SK-N-SH treated with all-trans-retinoic acid at 6 μM for 48 hours (cell line): ENCODE measurements at regions not wholly inside any gene's neighbourhood (a gene's known extent, or its start where the extent isn't known, plus 50 kb on each side); places are given as distances from the start of the nearest gene placed in this dataset.

ENCODE experiments used
- ATAC-seq: fragments of 200-7000 bp; cut with Tn5 transposase; 3 replicates; pipeline ENCODE4 v1.9.1; 2020; ENCODE audit warnings: mild to moderate bottlenecking, moderate library complexity
- BACH2 ChIP-seq: fragments of 250-450 bp; sonication (Bioruptor Pico); IDR thresholded peaks from 2 replicates; pipeline ENCODE4 v1.9.0; 2021; ENCODE audit warnings: mild to moderate bottlenecking, borderline replicate concordance
- CSDC2 ChIP-seq: fragments of 250-450 bp; sonication (Bioruptor Pico); IDR thresholded peaks from 2 replicates; pipeline ENCODE4 v1.5.0; 2020; ENCODE audit warnings: mild to moderate bottlenecking, moderate library complexity
- ESRRG ChIP-seq: fragments of 250-450 bp; sonication (Bioruptor Pico); IDR thresholded peaks from 2 replicates; pipeline ENCODE4 v1.6.1; 2021; ENCODE audit warnings: mild to moderate bottlenecking
- GLIS3 ChIP-seq: fragments of 250-450 bp; sonication (Bioruptor Pico); IDR thresholded peaks from 2 replicates; pipeline ENCODE4 v1.5.0; 2020; ENCODE audit warnings: mild to moderate bottlenecking, moderate library complexity
- ISL1 ChIP-seq: fragments of 250-450 bp; sonication (Bioruptor Pico); IDR thresholded peaks from 2 replicates; pipeline ENCODE4 v2.1.2; 2022; ENCODE audit warnings: mild to moderate bottlenecking, moderate library complexity
- OSR1 ChIP-seq: fragments of 250-450 bp; sonication (Bioruptor Pico); IDR thresholded peaks from 2 replicates; pipeline ENCODE4 v1.8.0; 2022; ENCODE audit warnings: moderate library complexity, mild to moderate bottlenecking, inconsistent platforms
- PPARA ChIP-seq: fragments of 250-450 bp; sonication (Bioruptor Pico); IDR thresholded peaks from 2 replicates; pipeline ENCODE4 v1.5.0; 2020; ENCODE audit warnings: mild to moderate bottlenecking, borderline replicate concordance
- RARB ChIP-seq: fragments of 250-450 bp; sonication (Bioruptor Pico); IDR thresholded peaks from 2 replicates; pipeline ENCODE4 v1.8.0; 2021; ENCODE audit warnings: mild to moderate bottlenecking, moderate library complexity
- SNAI2 ChIP-seq: fragments of 250-450 bp; sonication (Bioruptor Pico); IDR thresholded peaks from 2 replicates; pipeline ENCODE4 v1.5.0; 2020; ENCODE audit warnings: mild to moderate bottlenecking, moderate library complexity
- TCF4 ChIP-seq: fragments of 250-450 bp; sonication (Bioruptor Pico); IDR thresholded peaks from 2 replicates; pipeline ENCODE4 v1.8.0; 2021; ENCODE audit warnings: mild to moderate bottlenecking, moderate library complexity, borderline replicate concordance
- TOX ChIP-seq: fragments of 250-450 bp; sonication (Bioruptor Pico); IDR thresholded peaks from 2 replicates; pipeline ENCODE4 v1.8.0; 2021; ENCODE audit warnings: mild to moderate bottlenecking, moderate library complexity, borderline replicate concordance
- ZC3H10 ChIP-seq: fragments of 250-450 bp; sonication (Bioruptor Pico); IDR thresholded peaks from 2 replicates; pipeline ENCODE4 v1.5.1; 2021; ENCODE audit warnings: mild to moderate bottlenecking, moderate library complexity
- ZFP3 ChIP-seq: fragments of 250-450 bp; sonication (Bioruptor Pico); IDR thresholded peaks from 2 replicates; pipeline ENCODE4 v1.5.0; 2020; ENCODE audit warnings: mild to moderate bottlenecking, moderate library complexity
- ZFP30 ChIP-seq: fragments of 450-650 bp; formaldehyde crosslinking; IDR thresholded peaks from 2 replicates; pipeline ENCODE4 v1.5.0; 2022; ENCODE audit warnings: mild to moderate bottlenecking, moderate library complexity
- ZNF565 ChIP-seq: fragments of 450-650 bp; formaldehyde crosslinking; conservative IDR thresholded peaks from 2 replicates; pipeline ENCODE4 v1.5.0; 2020; ENCODE audit warnings: low read depth, mild to moderate bottlenecking, moderate library complexity
- ZNF70 ChIP-seq: fragments of 450-650 bp; formaldehyde crosslinking; IDR thresholded peaks from 2 replicates; pipeline ENCODE4 v1.5.0; 2020; ENCODE audit warnings: mild to moderate bottlenecking, moderate library complexity
- ZNF8 ChIP-seq: fragments of 450-650 bp; formaldehyde crosslinking; IDR thresholded peaks from 2 replicates; pipeline ENCODE4 v1.5.0; 2020; ENCODE audit warnings: mild to moderate bottlenecking, moderate library complexity
- TF ChIP-seq, protein P1 (sequence below): fragments of 250-450 bp; sonication (Bioruptor Pico); IDR thresholded peaks from 2 replicates; pipeline ENCODE4 v1.8.0; 2020; ENCODE audit warnings: mild to moderate bottlenecking, moderate library complexity, borderline replicate concordance
- TF ChIP-seq, protein P2 (sequence below): fragments of 250-450 bp; sonication (Bioruptor Pico); IDR thresholded peaks from 2 replicates; pipeline ENCODE4 v1.8.0; 2021; ENCODE audit warnings: low read depth, mild to moderate bottlenecking, moderate library complexity, borderline replicate concordance
- TF ChIP-seq, protein P3 (sequence below): fragments of 250-450 bp; sonication (Bioruptor Pico); IDR thresholded peaks from 2 replicates; pipeline ENCODE4 v1.5.1; 2020; ENCODE audit warnings: low read depth, mild to moderate bottlenecking, moderate library complexity
- TF ChIP-seq, protein P4 (sequence below): fragments of 250-450 bp; sonication (Bioruptor Pico); IDR thresholded peaks from 2 replicates; pipeline ENCODE4 v1.5.1; 2021; ENCODE audit warnings: mild to moderate bottlenecking, moderate library complexity
- TF ChIP-seq, protein P5 (sequence below): fragments of 250-450 bp; sonication (Bioruptor Pico); IDR thresholded peaks from 2 replicates; pipeline ENCODE4 v1.5.0; 2020; ENCODE audit warnings: mild to moderate bottlenecking, moderate library complexity

DNA sequence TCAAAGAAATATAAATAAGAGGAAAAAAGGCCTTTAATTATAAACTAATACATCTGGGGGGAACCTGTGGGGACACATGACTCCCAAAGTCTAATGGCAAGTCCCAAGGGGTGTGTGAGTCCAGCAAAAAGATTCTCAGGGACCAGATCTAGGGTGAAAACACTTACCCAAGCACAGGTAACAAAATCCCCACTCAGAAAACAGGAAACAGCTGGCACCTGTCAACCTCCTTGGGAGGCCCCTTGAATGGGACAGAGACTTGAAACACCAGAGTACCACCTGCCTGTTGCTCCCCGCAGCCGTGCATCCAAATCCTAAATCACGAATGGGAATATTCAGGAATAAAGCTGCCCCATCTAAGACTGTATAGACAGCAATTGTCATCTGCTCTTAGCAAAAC is 461.2 kb upstream of the CDH5 start:
- no peak for ATAC-seq
- TF ChIP-seq PPARA (CRISPR knock-in tag) (no peak), CSDC2 (CRISPR knock-in tag) (no peak), RARB (CRISPR knock-in tag) (no peak), SNAI2 (CRISPR knock-in tag) (no peak), ZFP3 (CRISPR knock-in tag) (no peak), ZNF565 (CRISPR knock-in tag) (no peak), ESRRG (CRISPR knock-in tag) (no peak)
- TF ChIP-seq, protein P1, sequence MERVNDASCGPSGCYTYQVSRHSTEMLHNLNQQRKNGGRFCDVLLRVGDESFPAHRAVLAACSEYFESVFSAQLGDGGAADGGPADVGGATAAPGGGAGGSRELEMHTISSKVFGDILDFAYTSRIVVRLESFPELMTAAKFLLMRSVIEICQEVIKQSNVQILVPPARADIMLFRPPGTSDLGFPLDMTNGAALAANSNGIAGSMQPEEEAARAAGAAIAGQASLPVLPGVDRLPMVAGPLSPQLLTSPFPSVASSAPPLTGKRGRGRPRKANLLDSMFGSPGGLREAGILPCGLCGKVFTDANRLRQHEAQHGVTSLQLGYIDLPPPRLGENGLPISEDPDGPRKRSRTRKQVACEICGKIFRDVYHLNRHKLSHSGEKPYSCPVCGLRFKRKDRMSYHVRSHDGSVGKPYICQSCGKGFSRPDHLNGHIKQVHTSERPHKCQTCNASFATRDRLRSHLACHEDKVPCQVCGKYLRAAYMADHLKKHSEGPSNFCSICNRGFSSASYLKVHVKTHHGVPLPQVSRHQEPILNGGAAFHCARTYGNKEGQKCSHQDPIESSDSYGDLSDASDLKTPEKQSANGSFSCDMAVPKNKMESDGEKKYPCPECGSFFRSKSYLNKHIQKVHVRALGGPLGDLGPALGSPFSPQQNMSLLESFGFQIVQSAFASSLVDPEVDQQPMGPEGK (CRISPR knock-in tag), result no peak

DNA sequence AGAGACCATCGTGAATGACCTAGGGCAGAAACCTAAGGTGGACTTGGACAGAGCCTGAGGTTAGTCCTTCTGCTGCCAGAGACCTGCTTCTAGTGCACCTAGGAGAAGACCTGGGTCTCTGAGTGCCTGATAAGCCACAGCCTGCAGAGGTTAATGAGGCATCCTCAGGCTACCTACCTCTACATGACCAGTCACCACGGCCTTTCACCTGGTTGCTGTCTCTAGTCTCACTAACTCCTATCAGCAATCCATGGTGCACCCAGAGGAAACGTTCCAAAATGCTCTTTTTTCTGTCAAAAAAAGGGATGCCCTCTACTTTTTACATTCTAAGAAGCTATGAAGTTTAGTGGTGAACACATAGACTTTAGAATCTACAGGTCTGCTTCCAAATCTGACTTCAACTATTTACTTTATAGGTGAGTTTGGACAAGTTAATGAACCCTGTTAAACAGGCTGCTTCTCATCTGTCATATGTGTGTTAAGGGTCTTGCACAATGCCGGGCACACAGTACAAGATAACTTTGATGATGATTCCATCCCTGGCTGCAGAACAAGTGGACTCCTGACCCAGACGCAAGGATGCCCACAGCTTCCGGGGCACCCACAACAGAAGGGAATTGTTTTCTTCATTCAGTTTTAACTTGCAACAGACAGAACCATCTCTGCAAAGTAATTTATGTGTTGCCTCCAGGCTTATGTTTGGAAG is 469.9 kb upstream of the CDH5 start:
- no peak for TF ChIP-seq ISL1
- no peak for TF ChIP-seq TCF4
- no peak for TF ChIP-seq OSR1
- no peak for TF ChIP-seq ESRRG (CRISPR knock-in tag)
- no peak for TF ChIP-seq ZFP3 (CRISPR knock-in tag)
- no peak for TF ChIP-seq PPARA (CRISPR knock-in tag)
- TF ChIP-seq, protein P2, sequence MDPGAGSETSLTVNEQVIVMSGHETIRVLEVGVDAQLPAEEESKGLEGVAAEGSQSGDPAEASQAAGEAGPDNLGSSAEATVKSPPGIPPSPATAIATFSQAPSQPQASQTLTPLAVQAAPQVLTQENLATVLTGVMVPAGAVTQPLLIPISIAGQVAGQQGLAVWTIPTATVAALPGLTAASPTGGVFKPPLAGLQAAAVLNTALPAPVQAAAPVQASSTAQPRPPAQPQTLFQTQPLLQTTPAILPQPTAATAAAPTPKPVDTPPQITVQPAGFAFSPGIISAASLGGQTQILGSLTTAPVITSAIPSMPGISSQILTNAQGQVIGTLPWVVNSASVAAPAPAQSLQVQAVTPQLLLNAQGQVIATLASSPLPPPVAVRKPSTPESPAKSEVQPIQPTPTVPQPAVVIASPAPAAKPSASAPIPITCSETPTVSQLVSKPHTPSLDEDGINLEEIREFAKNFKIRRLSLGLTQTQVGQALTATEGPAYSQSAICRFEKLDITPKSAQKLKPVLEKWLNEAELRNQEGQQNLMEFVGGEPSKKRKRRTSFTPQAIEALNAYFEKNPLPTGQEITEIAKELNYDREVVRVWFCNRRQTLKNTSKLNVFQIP (CRISPR knock-in tag), result no peak
- TF ChIP-seq ZC3H10 (CRISPR knock-in tag), result no peak
- TF ChIP-seq BACH2, result no peak
- TF ChIP-seq, protein P1 (CRISPR knock-in tag), result no peak
- TF ChIP-seq GLIS3 (CRISPR knock-in tag), result no peak
- ATAC-seq, result no peak

DNA sequence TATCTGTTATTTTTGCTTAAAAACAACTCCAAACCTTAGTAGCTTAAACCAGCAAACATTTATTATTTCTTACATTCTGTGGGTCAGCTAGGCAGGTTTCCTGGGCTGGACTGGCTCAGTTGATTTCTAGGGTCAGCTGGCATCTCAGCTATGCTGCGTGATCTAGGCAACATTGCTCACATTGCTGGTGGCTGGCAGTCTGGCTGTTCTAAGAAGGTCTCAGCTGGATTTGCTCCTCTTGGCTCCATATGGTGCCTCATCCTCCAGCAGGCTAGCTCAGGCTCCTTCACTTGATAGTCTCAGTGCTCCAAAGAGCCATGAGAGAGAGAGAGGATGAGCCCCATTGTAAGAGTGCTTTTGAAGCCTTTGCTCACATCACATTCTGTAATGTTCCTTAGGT is 470.6 kb upstream of the CDH5 start:
- TF ChIP-seq, protein P3, sequence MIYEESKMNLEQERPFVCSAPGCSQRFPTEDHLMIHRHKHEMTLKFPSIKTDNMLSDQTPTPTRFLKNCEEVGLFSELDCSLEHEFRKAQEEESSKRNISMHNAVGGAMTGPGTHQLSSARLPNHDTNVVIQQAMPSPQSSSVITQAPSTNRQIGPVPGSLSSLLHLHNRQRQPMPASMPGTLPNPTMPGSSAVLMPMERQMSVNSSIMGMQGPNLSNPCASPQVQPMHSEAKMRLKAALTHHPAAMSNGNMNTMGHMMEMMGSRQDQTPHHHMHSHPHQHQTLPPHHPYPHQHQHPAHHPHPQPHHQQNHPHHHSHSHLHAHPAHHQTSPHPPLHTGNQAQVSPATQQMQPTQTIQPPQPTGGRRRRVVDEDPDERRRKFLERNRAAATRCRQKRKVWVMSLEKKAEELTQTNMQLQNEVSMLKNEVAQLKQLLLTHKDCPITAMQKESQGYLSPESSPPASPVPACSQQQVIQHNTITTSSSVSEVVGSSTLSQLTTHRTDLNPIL (CRISPR knock-in tag), result no peak
- TF ChIP-seq, all 23 proteins: peak for 0
- ATAC-seq, result no peak

DNA sequence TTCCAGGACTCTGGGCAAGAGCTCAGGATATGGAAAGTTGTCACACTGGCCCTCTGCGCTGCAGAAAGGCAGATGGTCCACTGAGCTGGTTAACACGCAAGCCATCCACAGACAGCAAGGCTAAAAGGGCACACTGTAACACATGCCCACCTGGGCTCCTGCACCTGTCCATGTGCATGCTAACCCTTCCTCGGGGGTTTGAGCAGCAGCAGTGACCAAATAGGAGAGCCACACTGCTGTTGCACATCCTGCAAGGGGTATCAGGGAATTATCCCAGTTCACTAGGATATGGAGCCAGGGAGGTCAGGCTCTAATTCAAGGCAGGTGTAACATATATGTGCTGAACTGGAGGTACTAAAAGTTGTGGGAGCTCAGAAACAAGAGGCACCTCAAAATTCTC is 471.0 kb upstream of the CDH5 start:
- no peak for ATAC-seq
- TF ChIP-seq ZC3H10 (CRISPR knock-in tag) (no peak), RARB (CRISPR knock-in tag) (no peak), ZFP30 (CRISPR knock-in tag) (no peak), ZFP3 (CRISPR knock-in tag) (no peak), OSR1 (no peak), GLIS3 (CRISPR knock-in tag) (no peak), ZNF565 (CRISPR knock-in tag) (no peak), ZNF8 (CRISPR knock-in tag) (no peak), ZNF70 (CRISPR knock-in tag) (no peak), ISL1 (no peak), PPARA (CRISPR knock-in tag) (no peak), TCF4 (no peak), TOX (CRISPR knock-in tag) (no peak), SNAI2 (CRISPR knock-in tag) (no peak), ESRRG (CRISPR knock-in tag) (no peak), BACH2 (no peak)
- TF ChIP-seq, protein P4, sequence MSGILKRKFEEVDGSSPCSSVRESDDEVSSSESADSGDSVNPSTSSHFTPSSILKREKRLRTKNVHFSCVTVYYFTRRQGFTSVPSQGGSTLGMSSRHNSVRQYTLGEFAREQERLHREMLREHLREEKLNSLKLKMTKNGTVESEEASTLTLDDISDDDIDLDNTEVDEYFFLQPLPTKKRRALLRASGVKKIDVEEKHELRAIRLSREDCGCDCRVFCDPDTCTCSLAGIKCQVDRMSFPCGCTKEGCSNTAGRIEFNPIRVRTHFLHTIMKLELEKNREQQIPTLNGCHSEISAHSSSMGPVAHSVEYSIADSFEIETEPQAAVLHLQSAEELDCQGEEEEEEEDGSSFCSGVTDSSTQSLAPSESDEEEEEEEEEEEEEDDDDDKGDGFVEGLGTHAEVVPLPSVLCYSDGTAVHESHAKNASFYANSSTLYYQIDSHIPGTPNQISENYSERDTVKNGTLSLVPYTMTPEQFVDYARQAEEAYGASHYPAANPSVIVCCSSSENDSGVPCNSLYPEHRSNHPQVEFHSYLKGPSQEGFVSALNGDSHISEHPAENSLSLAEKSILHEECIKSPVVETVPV (CRISPR knock-in tag), result no peak
- TF ChIP-seq, protein P5, sequence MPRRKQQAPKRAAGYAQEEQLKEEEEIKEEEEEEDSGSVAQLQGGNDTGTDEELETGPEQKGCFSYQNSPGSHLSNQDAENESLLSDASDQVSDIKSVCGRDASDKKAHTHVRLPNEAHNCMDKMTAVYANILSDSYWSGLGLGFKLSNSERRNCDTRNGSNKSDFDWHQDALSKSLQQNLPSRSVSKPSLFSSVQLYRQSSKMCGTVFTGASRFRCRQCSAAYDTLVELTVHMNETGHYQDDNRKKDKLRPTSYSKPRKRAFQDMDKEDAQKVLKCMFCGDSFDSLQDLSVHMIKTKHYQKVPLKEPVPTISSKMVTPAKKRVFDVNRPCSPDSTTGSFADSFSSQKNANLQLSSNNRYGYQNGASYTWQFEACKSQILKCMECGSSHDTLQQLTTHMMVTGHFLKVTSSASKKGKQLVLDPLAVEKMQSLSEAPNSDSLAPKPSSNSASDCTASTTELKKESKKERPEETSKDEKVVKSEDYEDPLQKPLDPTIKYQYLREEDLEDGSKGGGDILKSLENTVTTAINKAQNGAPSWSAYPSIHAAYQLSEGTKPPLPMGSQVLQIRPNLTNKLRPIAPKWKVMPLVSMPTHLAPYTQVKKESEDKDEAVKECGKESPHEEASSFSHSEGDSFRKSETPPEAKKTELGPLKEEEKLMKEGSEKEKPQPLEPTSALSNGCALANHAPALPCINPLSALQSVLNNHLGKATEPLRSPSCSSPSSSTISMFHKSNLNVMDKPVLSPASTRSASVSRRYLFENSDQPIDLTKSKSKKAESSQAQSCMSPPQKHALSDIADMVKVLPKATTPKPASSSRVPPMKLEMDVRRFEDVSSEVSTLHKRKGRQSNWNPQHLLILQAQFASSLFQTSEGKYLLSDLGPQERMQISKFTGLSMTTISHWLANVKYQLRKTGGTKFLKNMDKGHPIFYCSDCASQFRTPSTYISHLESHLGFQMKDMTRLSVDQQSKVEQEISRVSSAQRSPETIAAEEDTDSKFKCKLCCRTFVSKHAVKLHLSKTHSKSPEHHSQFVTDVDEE (CRISPR knock-in tag), result no peak
- TF ChIP-seq, protein P1 (CRISPR knock-in tag), result no peak
